Stimulated activated effector memory CD8-positive, alpha-beta T cell treated with anti-CD3 and anti-CD28 coated beads, Interleukin-12 subunit alpha, Interleukin-12 subunit beta, amount 100 ng/mL, for 72 hours (primary cell): ENCODE measurements at regions not wholly inside any gene's neighbourhood (a gene's known extent, or its start where the extent isn't known, plus 50 kb on each side); places are given as distances from the start of the nearest gene placed in this dataset.
"Not testable (repeated sequence)": the region's sequence is repeated elsewhere in the genome, so short reads cannot be mapped to it uniquely, and the experiment has no call there.

ENCODE experiments used
- ATAC-seq: fragments of 150-1000 bp; cut with Tn5 transposase; 2 replicates; pipeline ENCODE4 v1.10.0; 2021
- DNase-seq, 2 donors: peaks; one replicate each; pipeline ENCODE4 v3.0.0; 2021 to 2022; ENCODE audit warnings: low spot score in 2 of 2
- H3K27ac Mint-ChIP-seq: one replicate; pipeline ENCODE4 v1.8.0; 2022; ENCODE audit warnings: mild to moderate bottlenecking, mixed read lengths
- H3K36me3 Mint-ChIP-seq: one replicate; pipeline ENCODE4 v1.8.0; 2022; ENCODE audit warnings: mild to moderate bottlenecking, mixed read lengths
- H3K4me1 Mint-ChIP-seq: one replicate; pipeline ENCODE4 v1.8.0; 2022; ENCODE audit warnings: mixed read lengths
- H3K4me3 Mint-ChIP-seq: one replicate; pipeline ENCODE4 v1.8.0; 2022; ENCODE audit warnings: mild to moderate bottlenecking, mixed read lengths
- H3K9me3 Mint-ChIP-seq: one replicate; pipeline ENCODE4 v1.8.0; 2022; ENCODE audit warnings: mixed read lengths

GRCh38 chr5:27944471-27944870, 906.1 kb upstream of the CDH9 start:
- Mint-ChIP-seq H3K9me3 (peaks cover 10% of the 10 kb centered on the region), H3K27ac (no peak overlapping the region), H3K36me3 (no peaks in the 10 kb centered on the region), H3K4me1 (no peaks in the 10 kb centered on the region), H3K4me3 (no peak overlapping the region)
- DNase-seq: no peak
- no peak for ATAC-seq

- no peak overlapping the region for H3K27ac Mint-ChIP-seq
- peaks cover 19% of the 10 kb centered on the region for H3K9me3 Mint-ChIP-seq
- H3K4me3 Mint-ChIP-seq: no peak overlapping the region
- H3K4me1 Mint-ChIP-seq: no peaks in the 10 kb centered on the region
- no peak for ATAC-seq
- DNase-seq: no peak
- no peaks in the 10 kb centered on the region for H3K36me3 Mint-ChIP-seq
These were observed 900.6 kb upstream of the CDH9 start for GRCh38 chr5:27938989-27939388.

GRCh38 chr5:27928060-27928459, 889.7 kb upstream of the CDH9 start:
- ATAC-seq (no peak), DNase-seq (no peak)
- H3K36me3 Mint-ChIP-seq: no peaks in the 10 kb centered on the region
- H3K4me3 Mint-ChIP-seq: no peak overlapping the region
- peaks cover 7% of the 10 kb centered on the region for H3K9me3 Mint-ChIP-seq
- H3K27ac Mint-ChIP-seq: no peak overlapping the region
- no peaks in the 10 kb centered on the region for H3K4me1 Mint-ChIP-seq

- peaks cover 15% of the 10 kb centered on the region for H3K9me3 Mint-ChIP-seq
- no peak for ATAC-seq
- no peaks in the 10 kb centered on the region for H3K4me1 Mint-ChIP-seq
- H3K4me3 Mint-ChIP-seq: no peak overlapping the region
- no peak for DNase-seq
- H3K36me3 Mint-ChIP-seq: no peaks in the 10 kb centered on the region
- H3K27ac Mint-ChIP-seq: no peak overlapping the region
These were observed 872.8 kb upstream of the CDH9 start for GRCh38 chr5:27911216-27911615.

GRCh38 chr5:27908341-27908740, 870.0 kb upstream of the CDH9 start:
- DNase-seq: no peak
- Mint-ChIP-seq H3K4me1 (no peaks in the 10 kb centered on the region), H3K27ac (no peak overlapping the region), H3K4me3 (no peak overlapping the region), H3K9me3 (peaks cover 14% of the 10 kb centered on the region), H3K36me3 (no peaks in the 10 kb centered on the region)
- ATAC-seq: no peak

DNA sequence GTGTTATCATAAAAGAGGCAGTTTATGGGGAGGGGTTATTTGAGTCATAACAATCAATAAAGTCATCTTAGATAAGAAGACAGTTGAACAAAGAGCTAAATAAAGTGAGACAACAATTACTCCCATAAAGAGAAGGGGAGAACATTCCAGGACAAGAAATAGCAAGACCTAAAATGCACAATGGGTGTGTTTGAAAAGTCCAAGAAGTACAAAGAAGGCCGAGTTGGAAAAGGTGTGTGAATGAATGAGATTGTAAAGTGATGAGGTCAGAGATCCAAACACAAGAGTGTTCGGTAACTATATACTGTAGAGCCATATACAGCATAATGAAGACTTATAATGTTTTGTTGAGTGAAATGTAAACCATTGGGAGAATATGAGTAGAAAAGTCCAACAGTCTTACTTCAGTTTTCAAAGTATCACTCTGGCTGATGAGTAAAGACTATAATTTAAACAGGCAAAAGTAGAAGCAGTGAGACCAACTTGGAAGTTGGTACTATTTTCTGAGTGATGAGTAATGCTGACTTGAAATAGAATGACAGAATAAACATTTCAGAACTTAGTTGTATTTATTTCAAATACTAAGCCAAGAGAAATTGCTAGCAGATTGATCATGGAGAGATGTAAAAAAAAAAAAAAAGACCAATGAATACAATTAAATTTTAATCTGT, 868.7 kb upstream of the CDH9 start:
- no peak overlapping the region for H3K27ac Mint-ChIP-seq
- DNase-seq: no peak
- H3K36me3 Mint-ChIP-seq: no peaks in the 10 kb centered on the region
- no peak for ATAC-seq
- peaks cover 18% of the 10 kb centered on the region for H3K9me3 Mint-ChIP-seq
- no peaks in the 10 kb centered on the region for H3K4me1 Mint-ChIP-seq
- H3K4me3 Mint-ChIP-seq: no peak overlapping the region

DNA sequence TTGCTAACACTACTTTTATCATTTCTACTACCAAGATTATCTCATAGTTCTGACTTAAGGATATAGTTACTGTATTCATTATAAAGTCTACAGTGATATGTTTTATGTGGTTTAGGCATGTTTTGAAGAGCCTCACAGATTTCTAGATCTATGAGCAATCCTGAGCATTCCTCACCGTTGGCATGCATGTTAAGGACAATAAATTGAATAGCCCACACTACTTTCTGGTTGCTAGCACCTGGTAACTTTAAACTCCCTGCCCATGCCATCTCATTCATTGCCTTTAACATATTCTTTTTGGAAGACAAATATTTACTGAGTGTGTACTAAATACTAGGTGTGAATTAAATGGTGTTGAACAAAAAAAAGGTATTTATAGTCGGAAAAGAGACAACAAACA, 868.1 kb upstream of the CDH9 start:
- Mint-ChIP-seq H3K27ac (no peak overlapping the region), H3K36me3 (no peaks in the 10 kb centered on the region), H3K9me3 (peaks cover 21% of the 10 kb centered on the region), H3K4me3 (no peak overlapping the region), H3K4me1 (no peaks in the 10 kb centered on the region)
- DNase-seq (no peak), ATAC-seq (no peak)

GRCh38 chr5:27900761-27901160, 862.4 kb upstream of the CDH9 start:
- no peak overlapping the region for H3K4me3 Mint-ChIP-seq
- no peak for ATAC-seq
- H3K27ac Mint-ChIP-seq: no peak overlapping the region
- no peaks in the 10 kb centered on the region for H3K4me1 Mint-ChIP-seq
- H3K9me3 Mint-ChIP-seq: peaks cover 22% of the 10 kb centered on the region
- H3K36me3 Mint-ChIP-seq: no peaks in the 10 kb centered on the region
- DNase-seq: no peak

- H3K27ac Mint-ChIP-seq: no peak overlapping the region
- no peak overlapping the region for H3K4me3 Mint-ChIP-seq
- peaks cover 31% of the 10 kb centered on the region for H3K9me3 Mint-ChIP-seq
- no peaks in the 10 kb centered on the region for H3K4me1 Mint-ChIP-seq
- H3K36me3 Mint-ChIP-seq: no peaks in the 10 kb centered on the region
- DNase-seq (no peak), ATAC-seq (no peak)
These were observed 837.7 kb upstream of the CDH9 start for GRCh38 chr5:27876071-27876470.

DNA sequence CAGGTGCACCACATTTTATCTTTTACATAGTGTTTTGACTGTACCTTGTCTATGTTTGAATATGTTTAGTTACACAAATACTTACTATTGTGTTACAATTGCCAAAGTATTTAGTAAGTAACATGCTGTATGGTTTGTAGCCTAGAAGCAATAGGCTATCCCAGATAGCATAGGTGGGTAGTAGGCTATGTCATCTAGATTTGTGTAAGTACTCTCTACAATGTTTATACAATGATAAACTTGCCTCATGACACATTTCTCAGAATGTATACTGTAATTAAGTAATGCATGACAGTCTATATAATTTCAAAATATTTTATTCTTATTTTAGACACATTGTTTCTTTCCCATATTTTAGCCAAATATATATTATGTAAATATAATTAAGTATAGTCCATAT, 836.8 kb upstream of the CDH9 start:
- Mint-ChIP-seq H3K27ac (no peak overlapping the region), H3K9me3 (peaks cover 23% of the 10 kb centered on the region)

DNA sequence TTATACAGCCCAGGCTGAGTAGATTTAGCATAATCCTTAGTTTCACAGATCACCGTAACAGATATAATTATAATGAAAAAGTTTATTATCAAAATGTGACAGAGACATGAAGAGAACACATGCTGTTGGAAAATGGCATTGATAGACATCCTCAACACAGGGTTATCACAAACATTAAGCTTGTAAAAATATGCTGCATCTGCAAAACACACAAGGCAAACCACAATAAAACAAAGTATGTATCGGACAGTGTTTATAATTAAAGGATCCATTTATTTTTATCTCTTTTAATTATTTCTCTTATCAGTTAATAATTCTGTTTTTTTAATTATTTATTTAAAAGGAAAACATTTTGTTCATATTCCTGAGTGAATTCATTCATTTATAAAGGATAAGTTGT, 829.9 kb upstream of the CDH9 start:
- Mint-ChIP-seq H3K4me1 (no peaks in the 10 kb centered on the region), H3K27ac (no peak overlapping the region), H3K36me3 (no peaks in the 10 kb centered on the region), H3K4me3 (no peak overlapping the region), H3K9me3 (peaks cover 17% of the 10 kb centered on the region)
- DNase-seq (no peak), ATAC-seq (no peak)

More for the DNA sequence above, 836.8 kb upstream of the CDH9 start:
- no peak for ATAC-seq
- DNase-seq: no peak
- Mint-ChIP-seq H3K4me3 (no peak overlapping the region), H3K36me3 (no peaks in the 10 kb centered on the region), H3K4me1 (no peaks in the 10 kb centered on the region)

DNA sequence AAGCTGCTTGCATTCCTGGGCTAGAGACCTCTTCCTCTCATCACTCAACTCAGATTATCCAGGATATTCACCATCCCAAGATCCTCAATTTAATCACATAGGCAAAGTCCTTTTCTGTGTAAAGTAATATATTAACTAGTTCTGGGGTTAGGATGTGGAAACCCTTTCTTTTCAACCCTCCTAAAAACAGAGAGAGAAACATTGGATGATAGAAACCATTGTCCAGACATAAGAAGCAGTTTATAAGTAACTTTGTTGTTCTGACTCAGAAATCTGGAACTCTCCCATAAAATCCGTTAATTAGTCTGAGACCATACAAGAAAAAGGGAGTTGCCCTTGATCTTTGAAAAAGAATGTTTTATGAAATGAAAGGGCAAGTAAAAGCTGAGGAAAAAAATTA, 817.1 kb upstream of the CDH9 start:
- peaks cover 18% of the 10 kb centered on the region for H3K9me3 Mint-ChIP-seq
- no peak overlapping the region for H3K4me3 Mint-ChIP-seq
- ATAC-seq: no peak
- no peak for DNase-seq
- no peaks in the 10 kb centered on the region for H3K4me1 Mint-ChIP-seq
- H3K27ac Mint-ChIP-seq: no peak overlapping the region
- H3K36me3 Mint-ChIP-seq: no peaks in the 10 kb centered on the region

GRCh38 chr5:27854243-27854852, 816.0 kb upstream of the CDH9 start:
- ATAC-seq (no peak), DNase-seq (no peak)
- Mint-ChIP-seq H3K4me1 (no peaks in the 10 kb centered on the region), H3K27ac (no peak overlapping the region), H3K4me3 (no peak overlapping the region), H3K36me3 (no peaks in the 10 kb centered on the region), H3K9me3 (peaks cover 18% of the 10 kb centered on the region)

DNA sequence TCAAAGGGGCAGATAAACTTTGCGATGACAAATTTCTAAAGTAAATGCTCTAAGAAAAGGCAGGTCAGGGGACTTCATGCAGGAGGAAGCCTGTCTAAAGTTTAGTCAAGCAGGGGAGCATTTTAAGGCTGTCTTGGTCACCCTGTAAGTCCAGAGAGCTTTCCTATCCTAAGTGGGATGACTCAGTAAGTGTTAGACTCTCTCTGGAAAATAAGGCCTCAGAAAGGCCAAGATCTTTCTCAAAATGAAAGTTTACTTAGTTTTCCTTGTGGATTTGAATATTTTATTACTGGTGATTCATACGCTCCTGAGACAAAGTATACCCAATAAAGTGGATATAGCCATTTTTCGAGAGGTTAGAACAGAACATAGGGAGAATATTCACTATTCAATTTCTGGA, 806.9 kb upstream of the CDH9 start:
- no peak for DNase-seq

GRCh38 chr5:27836704-27837103, 798.3 kb upstream of the CDH9 start:
- H3K9me3 Mint-ChIP-seq: peaks cover 24% of the 10 kb centered on the region
- not testable (repeated sequence) for H3K27ac Mint-ChIP-seq, H3K4me1 Mint-ChIP-seq, H3K36me3 Mint-ChIP-seq, DNase-seq, ATAC-seq, H3K4me3 Mint-ChIP-seq

More for the DNA sequence above, 806.9 kb upstream of the CDH9 start:
- Mint-ChIP-seq H3K4me1 (no peaks in the 10 kb centered on the region), H3K27ac (no peak overlapping the region), H3K4me3 (no peak overlapping the region), H3K9me3 (peaks cover 22% of the 10 kb centered on the region), H3K36me3 (no peaks in the 10 kb centered on the region)
- no peak for ATAC-seq

GRCh38 chr5:27832886-27833285, 794.5 kb upstream of the CDH9 start:
- Mint-ChIP-seq H3K27ac (no peak overlapping the region), H3K36me3 (no peaks in the 10 kb centered on the region), H3K4me1 (no peaks in the 10 kb centered on the region), H3K9me3 (peaks cover 28% of the 10 kb centered on the region), H3K4me3 (no peak overlapping the region)
- ATAC-seq: no peak
- no peak for DNase-seq
